PC-9 (cell line): ENCODE measurements at regions not wholly inside any gene's neighbourhood (a gene's known extent, or its start where the extent isn't known, plus 50 kb on each side); places are given as distances from the start of the nearest gene placed in this dataset.
"Not testable (repeated sequence)": the region's sequence is repeated elsewhere in the genome, so short reads cannot be mapped to it uniquely, and the experiment has no call there.

Source experiments
- BruUV-seq: library from RNA; stranded (reverse); fragments of 400-500 nt; replicated peaks from 2 replicates; lab custom pipeline; 2021; lab: Mats Ljungman, UMichigan
- CTCF ChIA-PET: fragments of 300-600 bp; sonication (Branson Sonifier 250); formaldehyde crosslinking; loops from one replicate; lab custom pipeline; 2022; ENCODE audit warnings: antibody characterized with exemption; lab: Charles Lee
- POLR2A ChIA-PET: fragments of 300-600 bp; sonication (Branson Sonifier 250); formaldehyde crosslinking; loops from one replicate; lab custom pipeline; 2022; ENCODE audit warnings: antibody characterized with exemption; ENCODE audit not compliant: unreplicated experiment; lab: Charles Lee
- DNase-seq, 2 experiments: peaks; one replicate each; pipeline versions ENCODE4 v3.0.0 to v3.0.0-alpha.2; 2015 to 2022; ENCODE audit warnings: mixed read lengths in 1 of 2
- H2AFZ ChIP-seq: fragments of 200-600 bp; sonication (generic); 2 replicates; pipeline ENCODE4 v1.8.1; 2017; ENCODE audit warnings: antibody characterized with exemption
- H3F3A ChIP-seq: fragments of 200-600 bp; sonication (generic); 2 replicates; pipeline ENCODE4 v1.8.1; 2017; ENCODE audit warnings: antibody characterized with exemption, mild to moderate bottlenecking, low read depth; ENCODE audit not compliant: insufficient read depth
- H3K27ac ChIP-seq: fragments of 200-600 bp; sonication (generic); 2 replicates; pipeline ENCODE4 v1.6.1; 2016; ENCODE audit warnings: mixed run types
- H3K27me3 ChIP-seq: fragments of 200-600 bp; sonication (generic); 2 replicates; pipeline ENCODE4 v1.6.1; 2016; ENCODE audit warnings: low read depth, mixed run types; ENCODE audit not compliant: insufficient read depth
- H3K36me3 ChIP-seq: fragments of 200-600 bp; sonication (generic); 2 replicates; pipeline ENCODE4 v1.6.1; 2016; ENCODE audit warnings: low read depth, mixed run types
- H3K4me1 ChIP-seq: fragments of 200-600 bp; sonication (generic); replicated peaks from 2 replicates; pipeline ENCODE4 v1.6.1; 2016; ENCODE audit warnings: mixed run types; ENCODE audit not compliant: insufficient read depth
- H3K4me2 ChIP-seq: fragments of 200-600 bp; sonication (generic); 2 replicates; pipeline ENCODE4 v1.6.1; 2017; ENCODE audit warnings: mixed run types
- H3K4me3 ChIP-seq: fragments of 200-600 bp; sonication (generic); 2 replicates; pipeline ENCODE4 v1.6.1; 2016; ENCODE audit warnings: mixed run types
- H3K79me2 ChIP-seq: fragments of 200-600 bp; sonication (generic); 2 replicates; pipeline ENCODE4 v1.6.1; 2017; ENCODE audit warnings: low read depth, mixed run types
- H3K9me2 ChIP-seq: fragments of 200-600 bp; sonication (generic); 2 replicates; pipeline ENCODE4 v1.8.1; 2017; ENCODE audit warnings: mild to moderate bottlenecking; ENCODE audit not compliant: insufficient read depth
- H3K9me3 ChIP-seq: fragments of 200-600 bp; sonication (generic); 2 replicates; pipeline ENCODE4 v1.8.1; 2016; ENCODE audit warnings: low read depth; ENCODE audit not compliant: insufficient read depth
- H4K20me1 ChIP-seq: fragments of 200-600 bp; sonication (generic); 2 replicates; pipeline ENCODE4 v1.8.1; 2017; ENCODE audit not compliant: insufficient read depth
- intact Hi-C: fragments of 100-400 bp; cut with micrococcal nuclease; formaldehyde crosslinking; loops from one replicate; pipeline ENCODE4 v1.10.0; 2022; ENCODE audit not compliant: unreplicated experiment

GRCh38 chr2:132315546-132315945 lies 101.1 kb upstream of the GPR39 start:
- H3K36me3 ChIP-seq, DNase-seq, BruUV-seq, H3K9me2 ChIP-seq, H3K27ac ChIP-seq, H4K20me1 ChIP-seq, POLR2A ChIA-PET, intact Hi-C loops, CTCF ChIA-PET, H3F3A ChIP-seq, H3K4me1 ChIP-seq, H3K4me3 ChIP-seq, H3K27me3 ChIP-seq, H3K79me2 ChIP-seq, H3K4me2 ChIP-seq, H3K9me3 ChIP-seq, H2AFZ ChIP-seq: not testable (repeated sequence)

GRCh38 chr2:132317026-132317680 lies 99.5 kb upstream of the GPR39 start:
- H3K4me2 ChIP-seq, H3K27me3 ChIP-seq, BruUV-seq, H3K27ac ChIP-seq, H2AFZ ChIP-seq, H4K20me1 ChIP-seq, H3K4me1 ChIP-seq, POLR2A ChIA-PET, CTCF ChIA-PET, H3K79me2 ChIP-seq, H3K4me3 ChIP-seq, H3F3A ChIP-seq, H3K9me3 ChIP-seq, H3K9me2 ChIP-seq, intact Hi-C loops, H3K36me3 ChIP-seq, DNase-seq: not testable (repeated sequence)

- BruUV-seq, H3K4me1 ChIP-seq, H3K9me2 ChIP-seq, intact Hi-C loops, DNase-seq, H3K27ac ChIP-seq, POLR2A ChIA-PET, H3F3A ChIP-seq, H3K79me2 ChIP-seq, H2AFZ ChIP-seq, H4K20me1 ChIP-seq, H3K4me2 ChIP-seq, H3K4me3 ChIP-seq, H3K9me3 ChIP-seq, H3K36me3 ChIP-seq, H3K27me3 ChIP-seq, CTCF ChIA-PET: not testable (repeated sequence)
Observed at GRCh38 chr2:132318481-132318880, 98.1 kb upstream of the GPR39 start.

GRCh38 chr2:132324005-132324404 lies 92.6 kb upstream of the GPR39 start:
- H3K27me3 ChIP-seq, CTCF ChIA-PET, intact Hi-C loops, H2AFZ ChIP-seq, H3K9me2 ChIP-seq, H3K4me2 ChIP-seq, H3K36me3 ChIP-seq, H3F3A ChIP-seq, BruUV-seq, H3K9me3 ChIP-seq, DNase-seq, H3K79me2 ChIP-seq, H3K4me3 ChIP-seq, POLR2A ChIA-PET, H3K4me1 ChIP-seq, H4K20me1 ChIP-seq, H3K27ac ChIP-seq: not testable (repeated sequence)

- H3K27me3 ChIP-seq, H3K36me3 ChIP-seq, H4K20me1 ChIP-seq, H3K27ac ChIP-seq, H3K9me3 ChIP-seq, CTCF ChIA-PET, H3K4me2 ChIP-seq, DNase-seq, H3K4me3 ChIP-seq, intact Hi-C loops, H3K79me2 ChIP-seq, H3F3A ChIP-seq, BruUV-seq, H3K9me2 ChIP-seq, POLR2A ChIA-PET, H3K4me1 ChIP-seq, H2AFZ ChIP-seq: not testable (repeated sequence)
Observed at GRCh38 chr2:132332345-132333033, 84.1 kb upstream of the GPR39 start.

GRCh38 chr2:132337135-132337534 lies 79.5 kb upstream of the GPR39 start:
- intact Hi-C loops, H3K9me2 ChIP-seq, CTCF ChIA-PET, DNase-seq, H2AFZ ChIP-seq, H3K4me3 ChIP-seq, H3K27ac ChIP-seq, POLR2A ChIA-PET, BruUV-seq, H3K4me2 ChIP-seq, H3K27me3 ChIP-seq, H3K9me3 ChIP-seq, H3K79me2 ChIP-seq, H4K20me1 ChIP-seq, H3K4me1 ChIP-seq, H3F3A ChIP-seq, H3K36me3 ChIP-seq: not testable (repeated sequence)

- H3F3A ChIP-seq, H3K27me3 ChIP-seq, H3K79me2 ChIP-seq, H3K36me3 ChIP-seq, H4K20me1 ChIP-seq, BruUV-seq, H3K9me3 ChIP-seq, H3K9me2 ChIP-seq, CTCF ChIA-PET, H3K27ac ChIP-seq, H2AFZ ChIP-seq, H3K4me3 ChIP-seq, DNase-seq, H3K4me2 ChIP-seq, POLR2A ChIA-PET, intact Hi-C loops, H3K4me1 ChIP-seq: not testable (repeated sequence)
Observed at GRCh38 chr2:132337844-132338243, 78.8 kb upstream of the GPR39 start.
